H9 (cell line): ENCODE measurements at regions not wholly inside any gene's neighbourhood (a gene's known extent, or its start where the extent isn't known, plus 50 kb on each side); places are given as distances from the start of the nearest gene placed in this dataset.

Source experiments
- DNase-seq: peaks from one replicate; pipeline ENCODE4 v3.0.0-alpha.2; 2017
- H2AFZ ChIP-seq: one replicate; pipeline ENCODE4 v1.6.1; 2013; ENCODE audit warnings: mild to moderate bottlenecking, low read length, control low read depth, moderate library complexity
- H2AK5ac ChIP-seq: 2 replicates; pipeline ENCODE4 v1.6.1; 2013; ENCODE audit warnings: low read length, control low read depth, mixed read lengths; ENCODE audit not compliant: insufficient read length
- H2BK120ac ChIP-seq: one replicate; pipeline ENCODE4 v1.6.1; 2013; ENCODE audit warnings: low read depth, mild to moderate bottlenecking, low read length, control low read depth, inconsistent platforms; ENCODE audit not compliant: poor library complexity, severe bottlenecking
- H2BK12ac ChIP-seq: 2 replicates; pipeline ENCODE4 v1.6.1; 2013; ENCODE audit warnings: low read length, control low read depth, mixed read lengths, low read depth; ENCODE audit not compliant: insufficient read length
- H2BK15ac ChIP-seq: 2 replicates; pipeline ENCODE4 v1.6.1; 2013; ENCODE audit warnings: low read depth, low read length, control low read depth
- H2BK20ac ChIP-seq: one replicate; pipeline ENCODE4 v1.6.1; 2013; ENCODE audit warnings: low read depth, mild to moderate bottlenecking, low read length, control low read depth, inconsistent platforms; ENCODE audit not compliant: poor library complexity, severe bottlenecking
- H2BK5ac ChIP-seq: 2 replicates; pipeline ENCODE4 v1.6.1; 2013; ENCODE audit warnings: low read length, control low read depth, mixed read lengths; ENCODE audit not compliant: insufficient read length
- H3K14ac ChIP-seq: 2 replicates; pipeline ENCODE4 v1.6.1; 2013; ENCODE audit warnings: low read length, control low read depth; ENCODE audit not compliant: insufficient read depth
- H3K18ac ChIP-seq: 2 replicates; pipeline ENCODE4 v1.6.1; 2013; ENCODE audit warnings: low read depth, mild to moderate bottlenecking, mixed read lengths, low read length, control low read depth; ENCODE audit not compliant: insufficient read length
- H3K23ac ChIP-seq: 2 replicates; pipeline ENCODE4 v1.6.1; 2013; ENCODE audit warnings: low read length, control low read depth, mixed read lengths, low read depth; ENCODE audit not compliant: insufficient read length
- H3K23me2 ChIP-seq: 2 replicates; pipeline ENCODE4 v1.6.1; 2013; ENCODE audit warnings: low read depth, mild to moderate bottlenecking, mixed read lengths, low read length, control low read depth; ENCODE audit not compliant: insufficient read length, poor library complexity, severe bottlenecking
- H3K27ac ChIP-seq: 2 replicates; pipeline ENCODE4 v1.5.1; 2013; ENCODE audit warnings: low read length, control low read depth, mixed read lengths, low read depth; ENCODE audit not compliant: insufficient read length
- H3K27me3 ChIP-seq: 2 replicates; pipeline ENCODE4 v1.6.1; 2013; ENCODE audit warnings: low read length, control low read depth, inconsistent platforms; ENCODE audit not compliant: insufficient read depth
- H3K4ac ChIP-seq: 2 replicates; pipeline ENCODE4 v1.6.1; 2013; ENCODE audit warnings: low read depth, mild to moderate bottlenecking, control low read depth, inconsistent platforms, low read length, moderate library complexity
- H3K4me1 ChIP-seq: 2 replicates; pipeline ENCODE4 v1.6.1; 2013; ENCODE audit warnings: low read length, control low read depth, inconsistent platforms; ENCODE audit not compliant: insufficient read depth
- H3K4me2 ChIP-seq: 2 replicates; pipeline ENCODE4 v1.6.1; 2013; ENCODE audit warnings: low read length, control low read depth, mixed read lengths; ENCODE audit not compliant: insufficient read length, insufficient read depth
- H3K56ac ChIP-seq: 2 replicates; pipeline ENCODE4 v1.6.1; 2013; ENCODE audit warnings: low read depth, mild to moderate bottlenecking, mixed read lengths, low read length, control low read depth; ENCODE audit not compliant: insufficient read length
- H3K79me1 ChIP-seq: 2 replicates; pipeline ENCODE4 v1.6.1; 2013; ENCODE audit warnings: low read depth, mild to moderate bottlenecking, moderate library complexity, low read length, control low read depth, inconsistent platforms; ENCODE audit not compliant: insufficient read depth, poor library complexity, severe bottlenecking
- H3K79me2 ChIP-seq: 2 replicates; pipeline ENCODE4 v1.6.1; 2013; ENCODE audit warnings: low read length, control low read depth, inconsistent platforms; ENCODE audit not compliant: insufficient read depth
- H3K9ac ChIP-seq: 2 replicates; pipeline ENCODE4 v1.6.1; 2013; ENCODE audit warnings: low read length, control low read depth, mixed read lengths; ENCODE audit not compliant: insufficient read length; ENCODE audit errors: extremely low read depth
- H3K9me3 ChIP-seq: one replicate; pipeline ENCODE4 v1.6.1; 2013; ENCODE audit warnings: low read depth, low read length, inconsistent platforms; ENCODE audit not compliant: control insufficient read depth
- H3T11ph ChIP-seq: one replicate; pipeline ENCODE4 v1.6.1; 2013; ENCODE audit warnings: mild to moderate bottlenecking, low read length, control low read depth, inconsistent platforms
- H4K20me1 ChIP-seq: one replicate; pipeline ENCODE4 v1.6.1; 2013; ENCODE audit not compliant: control insufficient read depth, insufficient read length, insufficient read depth
- H4K5ac ChIP-seq: 2 replicates; pipeline ENCODE4 v1.6.1; 2013; ENCODE audit warnings: low read depth, mild to moderate bottlenecking, mixed read lengths, low read length, control low read depth; ENCODE audit not compliant: insufficient read length
- H4K8ac ChIP-seq: replicated peaks from 2 replicates; pipeline ENCODE4 v1.6.1; 2013; ENCODE audit warnings: low read length, control low read depth, mixed read lengths, low read depth; ENCODE audit not compliant: insufficient read length
- H4K91ac ChIP-seq: 2 replicates; pipeline ENCODE4 v1.6.1; 2013; ENCODE audit warnings: low read depth, mild to moderate bottlenecking, moderate library complexity, mixed read lengths, low read length, control low read depth; ENCODE audit not compliant: insufficient read length
- H3K27ac Mint-ChIP-seq, 3 experiments: 2 replicates in 2 of 3; 3 replicates in 1 of 3; pipeline ENCODE4 v1.8.0; 2020 to 2021; ENCODE audit warnings: mixed read lengths in 3 of 3, mild to moderate bottlenecking in 1 of 3, moderate library complexity in 1 of 3
- H3K27me3 Mint-ChIP-seq: 2 replicates; pipeline ENCODE4 v1.8.0; 2021; ENCODE audit warnings: low read depth, mild to moderate bottlenecking, moderate library complexity, mixed read lengths
- H3K36me3 Mint-ChIP-seq, 3 experiments: 2 replicates in 2 of 3; 3 replicates in 1 of 3; pipeline ENCODE4 v1.8.0; 2020 to 2021; ENCODE audit warnings: low read depth in 3 of 3, mixed read lengths in 3 of 3; ENCODE audit not compliant: insufficient read depth in 1 of 3
- H3K4me1 Mint-ChIP-seq, 2 experiments: 2 replicates each; pipeline ENCODE4 v1.8.0; 2020; ENCODE audit warnings: mixed read lengths in 2 of 2
- H3K4me3 Mint-ChIP-seq, 2 experiments: 2 replicates in 1 of 2; 3 replicates in 1 of 2; pipeline ENCODE4 v1.8.0; 2020 to 2021; ENCODE audit warnings: mild to moderate bottlenecking in 2 of 2, mixed read lengths in 2 of 2, moderate library complexity in 1 of 2
- H3K9me3 Mint-ChIP-seq, 2 experiments: 2 replicates in 1 of 2; 3 replicates in 1 of 2; pipeline ENCODE4 v1.8.0; 2020; ENCODE audit warnings: mild to moderate bottlenecking in 2 of 2, mixed read lengths in 2 of 2, moderate library complexity in 1 of 2
- WGBS: extraction: QIAGEN DNeasy Blood & Tissue Kit; methylation state at CpG from one replicate; pipeline ENCODE4 v1.1.7; 2013; ENCODE audit warnings: missing lambda C conversion rate, low lambda C conversion rate, mixed read lengths; ENCODE audit not compliant: insufficient read length; ENCODE audit errors: extremely low coverage; 5-methylcytosine and 5-hydroxymethylcytosine counted together
- TF ChIP-seq, protein P1 (sequence below): fragments of 200-600 bp; sonication (generic); conservative IDR thresholded peaks from 3 replicates; pipeline ENCODE4 v1.8.0; 2021; ENCODE audit warnings: antibody characterized with exemption, mild to moderate bottlenecking

DNA sequence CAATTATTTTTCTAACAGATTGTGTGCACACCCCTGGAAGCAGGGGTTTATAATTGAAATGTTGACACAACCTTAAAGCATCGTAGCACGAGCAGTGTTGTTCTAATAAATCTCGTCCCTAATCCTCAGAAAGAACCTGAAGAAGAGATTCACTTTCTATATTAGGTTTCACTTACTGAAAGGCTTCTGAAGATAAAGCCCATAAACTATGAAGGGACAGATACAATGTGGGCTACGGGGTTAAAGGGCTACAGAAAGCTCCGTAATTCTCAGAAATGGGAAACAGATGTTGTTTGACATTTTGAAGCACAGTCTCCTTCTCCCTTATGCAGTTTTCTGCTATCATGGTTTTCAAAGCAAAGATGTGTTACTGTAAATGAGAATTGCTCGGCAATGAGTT, 479.6 kb downstream of the GATA3 start:
- Histone ChIP-seq H3K56ac (no peak overlapping the region), H3K27ac (no peak overlapping the region), H4K91ac (no peak overlapping the region), H2BK5ac (no peak overlapping the region), H3K23ac (no peak overlapping the region), H3K9me3 (no peaks in the 10 kb centered on the region), H4K8ac (no peak overlapping the region), H2BK12ac (no peak overlapping the region), H2BK120ac (no peak overlapping the region), H3K27me3 (no peaks in the 10 kb centered on the region), H2AFZ (no peak overlapping the region), H3K14ac (no peak overlapping the region), H3K4me1 (no peaks in the 10 kb centered on the region), H3K4me2 (no peak overlapping the region), H3K4ac (no peak overlapping the region), H3K9ac (no peak overlapping the region), H3K23me2 (no peaks in the 10 kb centered on the region), H2BK15ac (no peak overlapping the region), H3K18ac (no peak overlapping the region), H2AK5ac (no peak overlapping the region), H3K79me2 (no peaks in the 10 kb centered on the region), H4K20me1 (no peaks in the 10 kb centered on the region), H4K5ac (no peak overlapping the region), H2BK20ac (no peak overlapping the region), H3K79me1 (no peaks in the 10 kb centered on the region), H3T11ph (no peak overlapping the region)
- no peaks in the 10 kb centered on the region for H3K36me3 Mint-ChIP-seq
- no peaks in the 10 kb centered on the region for H3K9me3 Mint-ChIP-seq
- H3K4me1 Mint-ChIP-seq, result no peaks in the 10 kb centered on the region
- no peak for DNase-seq
- H3K27me3 Mint-ChIP-seq, result peaks cover 7% of the 10 kb centered on the region
- H3K27ac Mint-ChIP-seq, result no peak overlapping the region
- no CpG with 5 or more reads among the region's 6 CpGs for WGBS
- H3K4me3 Mint-ChIP-seq, result no peak overlapping the region
- TF ChIP-seq, protein P1, sequence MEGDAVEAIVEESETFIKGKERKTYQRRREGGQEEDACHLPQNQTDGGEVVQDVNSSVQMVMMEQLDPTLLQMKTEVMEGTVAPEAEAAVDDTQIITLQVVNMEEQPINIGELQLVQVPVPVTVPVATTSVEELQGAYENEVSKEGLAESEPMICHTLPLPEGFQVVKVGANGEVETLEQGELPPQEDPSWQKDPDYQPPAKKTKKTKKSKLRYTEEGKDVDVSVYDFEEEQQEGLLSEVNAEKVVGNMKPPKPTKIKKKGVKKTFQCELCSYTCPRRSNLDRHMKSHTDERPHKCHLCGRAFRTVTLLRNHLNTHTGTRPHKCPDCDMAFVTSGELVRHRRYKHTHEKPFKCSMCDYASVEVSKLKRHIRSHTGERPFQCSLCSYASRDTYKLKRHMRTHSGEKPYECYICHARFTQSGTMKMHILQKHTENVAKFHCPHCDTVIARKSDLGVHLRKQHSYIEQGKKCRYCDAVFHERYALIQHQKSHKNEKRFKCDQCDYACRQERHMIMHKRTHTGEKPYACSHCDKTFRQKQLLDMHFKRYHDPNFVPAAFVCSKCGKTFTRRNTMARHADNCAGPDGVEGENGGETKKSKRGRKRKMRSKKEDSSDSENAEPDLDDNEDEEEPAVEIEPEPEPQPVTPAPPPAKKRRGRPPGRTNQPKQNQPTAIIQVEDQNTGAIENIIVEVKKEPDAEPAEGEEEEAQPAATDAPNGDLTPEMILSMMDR, result no peak
